ENCODE measurements at regions not wholly inside any gene's neighbourhood (a gene's known extent, or its start where the extent isn't known, plus 50 kb on each side); places are given as distances from the start of the nearest gene placed in this dataset.
"Not testable (repeated sequence)": the region's sequence is repeated elsewhere in the genome, so short reads cannot be mapped to it uniquely, and the experiment has no call there.

GRCh38 chr5:120122703-120123102 is 341.4 kb upstream of the PRR16 start:
- DNase-seq (ENCODE audit: low read depth) = no peak
- no peak for TF ChIP-seq CTCF (IDR thresholded peaks at IDR 0.05; ENCODE audit: control insufficient read depth, extremely low read depth, insufficient read depth)

GRCh38 chr5:120124031-120124430 is 340.1 kb upstream of the PRR16 start:
- no peak for DNase-seq (ENCODE audit: low read depth)
- no peak for TF ChIP-seq CTCF (IDR thresholded peaks at IDR 0.05; ENCODE audit: control insufficient read depth, extremely low read depth, insufficient read depth)
- H3K4me3 ChIP-seq (ENCODE audit: low read depth, low read length) = no peak overlapping the region

More at GRCh38 chr5:120122703-120123102, 341.4 kb upstream of the PRR16 start:
- H3K4me3 ChIP-seq (ENCODE audit: low read depth, low read length) = no peak overlapping the region

- no peak for TF ChIP-seq CTCF (IDR thresholded peaks at IDR 0.05; ENCODE audit: control insufficient read depth, extremely low read depth, insufficient read depth)
- no peak overlapping the region for H3K4me3 ChIP-seq (ENCODE audit: low read depth, low read length)
- no peak for DNase-seq (ENCODE audit: low read depth)
Measured at GRCh38 chr5:120124961-120125360, 339.1 kb upstream of the PRR16 start.

- DNase-seq (ENCODE audit: low read depth); H3K4me3 ChIP-seq (ENCODE audit: low read depth, low read length): not testable (repeated sequence)
Measured at GRCh38 chr5:120132347-120132746, 331.8 kb upstream of the PRR16 start.

- TF ChIP-seq CTCF (IDR thresholded peaks at IDR 0.05; ENCODE audit: control insufficient read depth, extremely low read depth, insufficient read depth) = no peak
- no peak overlapping the region for H3K4me3 ChIP-seq (ENCODE audit: low read depth, low read length)
- no peak for DNase-seq (ENCODE audit: low read depth)
Measured at GRCh38 chr5:120134944-120135343, 329.2 kb upstream of the PRR16 start.

- no peak for TF ChIP-seq CTCF (IDR thresholded peaks at IDR 0.05; ENCODE audit: control insufficient read depth, extremely low read depth, insufficient read depth)
- no peak overlapping the region for H3K4me3 ChIP-seq (ENCODE audit: low read depth, low read length)
- DNase-seq (ENCODE audit: low read depth) = no peak
Measured at GRCh38 chr5:120137582-120137981, 326.5 kb upstream of the PRR16 start.

GRCh38 chr5:120139039-120139438 is 325.1 kb upstream of the PRR16 start:
- no peak for DNase-seq (ENCODE audit: low read depth)

More at GRCh38 chr5:120139039-120139438, 325.1 kb upstream of the PRR16 start:
- TF ChIP-seq CTCF (IDR thresholded peaks at IDR 0.05; ENCODE audit: control insufficient read depth, extremely low read depth, insufficient read depth) = no peak
- no peak overlapping the region for H3K4me3 ChIP-seq (ENCODE audit: low read depth, low read length)

Measured in LNCaP clone FGC (cell line).